ENCODE measurements at regions not wholly inside any gene's neighbourhood (a gene's known extent, or its start where the extent isn't known, plus 50 kb on each side); places are given as distances from the start of the nearest gene placed in this dataset.

DNA sequence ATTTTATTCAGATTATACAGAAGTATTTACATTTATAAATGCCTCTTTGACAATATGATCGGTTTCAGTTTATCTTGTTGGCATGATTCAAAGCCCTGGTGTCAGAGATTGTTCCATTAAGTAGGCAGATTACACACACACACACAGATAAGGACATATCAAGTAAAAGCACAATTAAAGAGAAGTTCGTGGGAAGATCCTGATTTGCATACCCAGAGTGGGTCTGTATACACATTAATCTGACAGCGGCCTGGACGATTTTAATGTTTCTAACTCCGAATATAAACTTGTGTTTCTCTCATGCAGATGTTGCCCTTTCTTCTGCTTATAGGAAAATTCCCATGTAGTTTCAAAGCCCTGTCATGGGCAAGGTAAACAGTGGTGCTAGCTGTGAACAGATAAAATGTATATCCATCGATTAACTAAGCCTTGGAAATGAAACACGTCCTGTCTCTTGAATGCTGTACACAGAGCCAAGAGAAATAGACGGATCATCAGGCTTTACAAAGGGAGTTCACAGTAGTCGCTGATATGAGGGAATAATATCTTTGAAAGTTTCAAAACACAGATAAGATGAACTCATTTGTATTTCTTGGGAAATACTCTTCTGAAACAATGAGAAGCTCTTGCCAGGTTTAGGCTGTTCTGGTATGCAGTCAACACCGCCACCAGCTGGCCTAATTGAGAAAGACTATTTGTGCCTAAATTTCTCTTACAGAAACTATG is 108.2 kb upstream of the GMDS start:
- peak overlapping the region in 1 of 4 donors; percentile 31 for H3K27ac ChIP-seq
- peak; percentile 75 for ATAC-seq

DNA sequence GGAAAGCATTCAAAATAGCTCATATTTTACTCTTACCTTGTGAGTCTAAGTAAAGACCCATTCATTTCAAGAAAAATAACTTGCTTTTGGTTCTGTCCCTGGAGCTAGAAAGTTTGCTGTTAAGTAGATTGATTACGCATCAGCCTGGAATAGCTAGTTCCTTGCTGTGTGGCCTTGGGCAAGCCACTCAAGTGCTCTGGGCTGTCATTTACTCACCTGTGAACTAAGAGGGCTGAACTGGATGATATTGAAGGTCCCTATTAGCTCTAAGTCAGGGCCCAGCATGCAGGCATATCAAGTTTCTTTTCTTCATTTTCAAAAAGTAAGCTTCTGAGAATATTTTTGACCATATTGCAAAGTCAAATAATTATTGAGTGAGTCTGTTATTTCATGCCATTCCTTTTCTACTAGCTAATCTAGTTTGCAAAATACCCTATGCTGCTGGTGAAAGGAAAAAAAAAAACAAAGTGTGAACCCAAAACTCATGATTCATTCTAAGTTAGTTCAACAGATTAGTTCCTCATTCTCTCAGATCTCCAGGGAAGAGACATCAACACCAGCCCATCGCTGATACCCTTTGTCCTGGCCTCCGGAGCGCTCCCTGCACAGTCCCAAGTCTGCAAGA is 106.5 kb upstream of the GMDS start:
- Histone ChIP-seq H3K4me3 (no peak overlapping the region), H3K27ac (no peak overlapping the region)
- ATAC-seq, result no peak

More for the DNA sequence above, 108.2 kb upstream of the GMDS start:
- Histone ChIP-seq H3K27me3 (no peaks in the 10 kb centered on the region), H3K9me3 (no peaks in the 10 kb centered on the region), H3K36me3 (no peaks in the 10 kb centered on the region), H3K4me1 (peaks cover 2 to 27% (median 9%) of the 10 kb centered on the region in 3 donors), H3K4me3 (no peak overlapping the region)
- WGBS, 2 donors (ENCODE audit: low coverage in 1 of 2), result 15 to 42% methylated on average over 10 of the region's 10 CpGs
- TF ChIP-seq POLR2A (IDR thresholded peaks at IDR 0.05) (no peak), POLR2AphosphoS5 (IDR thresholded peaks at IDR 0.05) (peak; percentile 13)
- TF ChIP-seq, protein P1, sequence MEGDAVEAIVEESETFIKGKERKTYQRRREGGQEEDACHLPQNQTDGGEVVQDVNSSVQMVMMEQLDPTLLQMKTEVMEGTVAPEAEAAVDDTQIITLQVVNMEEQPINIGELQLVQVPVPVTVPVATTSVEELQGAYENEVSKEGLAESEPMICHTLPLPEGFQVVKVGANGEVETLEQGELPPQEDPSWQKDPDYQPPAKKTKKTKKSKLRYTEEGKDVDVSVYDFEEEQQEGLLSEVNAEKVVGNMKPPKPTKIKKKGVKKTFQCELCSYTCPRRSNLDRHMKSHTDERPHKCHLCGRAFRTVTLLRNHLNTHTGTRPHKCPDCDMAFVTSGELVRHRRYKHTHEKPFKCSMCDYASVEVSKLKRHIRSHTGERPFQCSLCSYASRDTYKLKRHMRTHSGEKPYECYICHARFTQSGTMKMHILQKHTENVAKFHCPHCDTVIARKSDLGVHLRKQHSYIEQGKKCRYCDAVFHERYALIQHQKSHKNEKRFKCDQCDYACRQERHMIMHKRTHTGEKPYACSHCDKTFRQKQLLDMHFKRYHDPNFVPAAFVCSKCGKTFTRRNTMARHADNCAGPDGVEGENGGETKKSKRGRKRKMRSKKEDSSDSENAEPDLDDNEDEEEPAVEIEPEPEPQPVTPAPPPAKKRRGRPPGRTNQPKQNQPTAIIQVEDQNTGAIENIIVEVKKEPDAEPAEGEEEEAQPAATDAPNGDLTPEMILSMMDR (IDR thresholded peaks at IDR 0.05), result peak; percentile 61 to 79 (median 77)

DNA sequence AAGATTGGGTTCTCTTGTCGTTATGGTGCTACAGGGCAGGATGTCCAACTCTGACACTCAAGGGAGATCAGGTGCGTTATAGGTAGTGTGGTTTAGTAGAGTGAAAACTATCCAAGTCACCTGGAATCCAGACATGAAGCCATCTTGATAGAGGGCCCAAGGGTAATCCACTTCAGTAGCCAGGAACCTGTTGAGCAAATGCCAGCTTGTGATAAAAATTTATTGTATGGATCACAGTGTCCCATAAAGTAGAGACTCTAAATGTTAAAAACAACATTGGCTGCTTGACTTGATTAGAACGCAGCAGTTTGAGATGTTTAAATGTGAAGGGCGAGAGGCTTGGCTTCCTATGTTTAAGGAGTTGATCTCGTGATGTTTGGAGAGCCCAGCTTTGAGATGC is 105.7 kb upstream of the GMDS start:
- no peak for ATAC-seq
- no peak overlapping the region for H3K27ac ChIP-seq
- WGBS, 2 donors (ENCODE audit: low coverage in 1 of 2), result 92 to 93% methylated on average over 3 to 5 of the region's 5 CpGs

More for the DNA sequence above, 106.5 kb upstream of the GMDS start:
- TF ChIP-seq EP300 (IDR thresholded peaks at IDR 0.05), result no peak
- no peak for TF ChIP-seq POLR2A (IDR thresholded peaks at IDR 0.05)
- TF ChIP-seq, protein P1 (IDR thresholded peaks at IDR 0.05), result no peak
- TF ChIP-seq POLR2AphosphoS5 (IDR thresholded peaks at IDR 0.05), result no peak
- WGBS, 2 donors (ENCODE audit: low coverage in 1 of 2), result 83 to 100% methylated on average over 2 to 4 of the region's 4 CpGs
- H3K9me3 ChIP-seq, result no peaks in the 10 kb centered on the region
- no peaks in the 10 kb centered on the region for H3K27me3 ChIP-seq
- no peaks in the 10 kb centered on the region for H3K36me3 ChIP-seq
- H3K4me1 ChIP-seq, result peaks cover 2 to 27% (median 9%) of the 10 kb centered on the region in 3 donors

GRCh38 chr6:2346078-2346477 is 100.7 kb upstream of the GMDS start:
- Histone ChIP-seq H3K27me3 (no peaks in the 10 kb centered on the region), H3K36me3 (no peaks in the 10 kb centered on the region), H3K27ac (no peak overlapping the region), H3K9me3 (no peaks in the 10 kb centered on the region), H3K4me1 (no peaks in the 10 kb centered on the region), H3K4me3 (no peak overlapping the region)
- 78 to 100% methylated on average over 2 to 3 of the region's 3 CpGs for WGBS, 2 donors (ENCODE audit: low coverage in 1 of 2)
- no peak for ATAC-seq
- TF ChIP-seq, protein P1 (IDR thresholded peaks at IDR 0.05), result no peak
- TF ChIP-seq POLR2AphosphoS5 (IDR thresholded peaks at IDR 0.05), result no peak
- no peak for TF ChIP-seq EP300 (IDR thresholded peaks at IDR 0.05)
- no peak for TF ChIP-seq POLR2A (IDR thresholded peaks at IDR 0.05)

More for the DNA sequence above, 105.7 kb upstream of the GMDS start:
- TF ChIP-seq, protein P1 (IDR thresholded peaks at IDR 0.05), result no peak
- TF ChIP-seq POLR2A (IDR thresholded peaks at IDR 0.05) (no peak), EP300 (IDR thresholded peaks at IDR 0.05) (no peak), POLR2AphosphoS5 (IDR thresholded peaks at IDR 0.05) (no peak)
- Histone ChIP-seq H3K4me3 (no peak overlapping the region), H3K36me3 (no peaks in the 10 kb centered on the region), H3K27me3 (no peaks in the 10 kb centered on the region), H3K9me3 (no peaks in the 10 kb centered on the region), H3K4me1 (peaks cover 2 to 27% (median 9%) of the 10 kb centered on the region in 3 donors)

Data from gastroesophageal sphincter (tissue), 4 donors.